T-helper 17 cell (primary cell): ENCODE measurements at regions not wholly inside any gene's neighbourhood (a gene's known extent, or its start where the extent isn't known, plus 50 kb on each side); places are given as distances from the start of the nearest gene placed in this dataset.
"Not testable (repeated sequence)": the region's sequence is repeated elsewhere in the genome, so short reads cannot be mapped to it uniquely, and the experiment has no call there.

Experiments
- ATAC-seq: fragments of 150-1000 bp; cut with Tn5 transposase; 2 replicates; pipeline ENCODE4 v1.10.0; 2021; ENCODE audit warnings: mild to moderate bottlenecking, moderate library complexity
- DNase-seq, 3 donors: peaks; one replicate each; pipeline versions ENCODE4 v3.0.0 to v3.0.0-alpha.2; 2020 to 2021
- H3K9me3 ChIP-seq: one replicate; pipeline ENCODE4 v1.7.0; 2013; ENCODE audit warnings: low read length, mild to moderate bottlenecking; ENCODE audit not compliant: control insufficient read depth, poor library complexity, severe bottlenecking
- H3K27ac Mint-ChIP-seq: one replicate; pipeline ENCODE4 v1.8.0; 2022; ENCODE audit warnings: mild to moderate bottlenecking, moderate library complexity, mixed read lengths
- H3K27me3 Mint-ChIP-seq: one replicate; pipeline ENCODE4 v1.8.0; 2022; ENCODE audit warnings: mixed read lengths
- H3K36me3 Mint-ChIP-seq: one replicate; pipeline ENCODE4 v1.8.0; 2022; ENCODE audit warnings: low read depth, mixed read lengths
- H3K4me1 Mint-ChIP-seq: one replicate; pipeline ENCODE4 v1.8.0; 2022; ENCODE audit warnings: mild to moderate bottlenecking, mixed read lengths
- H3K4me3 Mint-ChIP-seq: one replicate; pipeline ENCODE4 v1.8.0; 2022; ENCODE audit warnings: mild to moderate bottlenecking, moderate library complexity, mixed read lengths

- no peaks in the 10 kb centered on the region for H3K36me3 Mint-ChIP-seq
- ATAC-seq (no peak), DNase-seq (no peak)
- H3K4me3 Mint-ChIP-seq = no peak overlapping the region
- H3K9me3 ChIP-seq = no peaks in the 10 kb centered on the region
- H3K27ac Mint-ChIP-seq = no peak overlapping the region
- no peaks in the 10 kb centered on the region for H3K27me3 Mint-ChIP-seq
- peaks cover 4% of the 10 kb centered on the region for H3K4me1 Mint-ChIP-seq
These were observed 218.4 kb downstream of the AEBP2 start for GRCh38 chr12:19657732-19658130.

GRCh38 chr12:19659086-19659485 lies 219.8 kb downstream of the AEBP2 start:
- Mint-ChIP-seq H3K4me3 (no peak overlapping the region), H3K27me3 (no peaks in the 10 kb centered on the region), H3K36me3 (no peaks in the 10 kb centered on the region), H3K27ac (no peak overlapping the region), H3K4me1 (peaks cover 4% of the 10 kb centered on the region)
- ATAC-seq = no peak
- no peaks in the 10 kb centered on the region for H3K9me3 ChIP-seq
- no peak for DNase-seq

DNA sequence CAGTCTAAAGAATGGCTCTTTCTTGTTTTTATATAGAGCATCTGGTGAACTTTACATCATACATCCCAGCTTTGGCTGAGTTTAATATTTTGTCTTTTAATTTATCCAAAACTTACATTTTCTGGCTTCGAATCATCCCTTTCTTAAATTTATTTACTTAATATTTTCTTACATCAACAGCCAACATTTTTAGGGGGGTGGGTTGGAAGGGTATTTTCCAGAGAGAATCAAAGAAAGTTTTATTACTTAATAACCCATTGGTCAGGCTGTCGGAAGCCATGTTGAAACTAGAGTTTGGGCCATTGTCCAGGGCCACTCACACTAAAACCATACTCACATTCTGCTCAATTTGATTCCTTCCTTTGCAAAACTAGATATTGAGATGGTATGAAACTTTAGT lies 220.2 kb downstream of the AEBP2 start:
- Mint-ChIP-seq H3K27me3 (no peaks in the 10 kb centered on the region), H3K27ac (no peak overlapping the region), H3K36me3 (no peaks in the 10 kb centered on the region), H3K4me1 (peaks cover 2% of the 10 kb centered on the region), H3K4me3 (no peak overlapping the region)
- H3K9me3 ChIP-seq = no peaks in the 10 kb centered on the region
- DNase-seq = no peak
- no peak for ATAC-seq

GRCh38 chr12:19665121-19665900 lies 226.0 kb downstream of the AEBP2 start:
- no peaks in the 10 kb centered on the region for H3K36me3 Mint-ChIP-seq
- H3K27me3 Mint-ChIP-seq = no peaks in the 10 kb centered on the region
- H3K4me1 Mint-ChIP-seq = no peaks in the 10 kb centered on the region
- no peak for DNase-seq
- no peak for ATAC-seq
- no peaks in the 10 kb centered on the region for H3K9me3 ChIP-seq
- H3K27ac Mint-ChIP-seq = no peak overlapping the region
- no peak overlapping the region for H3K4me3 Mint-ChIP-seq

DNA sequence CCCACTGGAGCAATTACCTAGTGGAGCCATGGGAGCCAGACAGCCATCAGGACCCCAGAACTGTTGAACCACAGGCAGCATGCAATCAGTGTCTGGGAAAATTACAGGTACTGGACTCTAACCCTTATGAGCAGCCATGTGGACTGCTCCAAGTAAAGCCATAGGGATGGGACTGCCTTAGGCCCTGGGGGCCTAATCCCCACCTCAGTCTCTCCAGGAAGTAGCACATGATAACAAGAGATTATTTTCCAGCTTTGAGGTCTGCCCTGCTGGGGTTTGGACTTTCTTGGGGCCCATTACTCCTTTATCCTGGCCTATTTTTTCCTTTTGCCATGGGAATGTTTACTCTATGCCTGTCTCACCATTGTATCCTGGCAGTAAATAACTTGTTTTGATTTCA lies 226.8 kb downstream of the AEBP2 start:
- H3K27ac Mint-ChIP-seq = no peak overlapping the region
- DNase-seq = no peak
- ATAC-seq = no peak
- no peaks in the 10 kb centered on the region for H3K9me3 ChIP-seq
- no peaks in the 10 kb centered on the region for H3K27me3 Mint-ChIP-seq
- H3K4me3 Mint-ChIP-seq = no peak overlapping the region
- H3K4me1 Mint-ChIP-seq = no peaks in the 10 kb centered on the region
- no peaks in the 10 kb centered on the region for H3K36me3 Mint-ChIP-seq

GRCh38 chr12:19669793-19670192 lies 230.5 kb downstream of the AEBP2 start:
- ATAC-seq = no peak
- no peak for DNase-seq
- H3K4me1 Mint-ChIP-seq = no peaks in the 10 kb centered on the region
- no peak overlapping the region for H3K4me3 Mint-ChIP-seq
- no peaks in the 10 kb centered on the region for H3K9me3 ChIP-seq
- no peaks in the 10 kb centered on the region for H3K36me3 Mint-ChIP-seq
- no peaks in the 10 kb centered on the region for H3K27me3 Mint-ChIP-seq
- H3K27ac Mint-ChIP-seq = no peak overlapping the region

- DNase-seq (no peak), ATAC-seq (no peak)
- Mint-ChIP-seq H3K27me3 (no peaks in the 10 kb centered on the region), H3K4me1 (no peaks in the 10 kb centered on the region), H3K36me3 (no peaks in the 10 kb centered on the region), H3K4me3 (no peak overlapping the region), H3K27ac (no peak overlapping the region)
- H3K9me3 ChIP-seq = no peaks in the 10 kb centered on the region
These were observed 232.4 kb downstream of the AEBP2 start for GRCh38 chr12:19671695-19672094.

- H3K4me1 Mint-ChIP-seq = peaks cover 11% of the 10 kb centered on the region
- H3K27ac Mint-ChIP-seq = no peak overlapping the region
- DNase-seq (no peak), ATAC-seq (no peak)
- H3K4me3 Mint-ChIP-seq = no peak overlapping the region
- no peaks in the 10 kb centered on the region for H3K36me3 Mint-ChIP-seq
- H3K9me3 ChIP-seq = no peaks in the 10 kb centered on the region
- no peaks in the 10 kb centered on the region for H3K27me3 Mint-ChIP-seq
These were observed 235.1 kb downstream of the AEBP2 start for GRCh38 chr12:19674437-19674836.

GRCh38 chr12:19675361-19675760 lies 236.1 kb downstream of the AEBP2 start:
- Mint-ChIP-seq H3K4me1 (peaks cover 11% of the 10 kb centered on the region), H3K36me3 (no peaks in the 10 kb centered on the region), H3K27me3 (no peaks in the 10 kb centered on the region), H3K4me3 (no peak overlapping the region), H3K27ac (no peak overlapping the region)
- DNase-seq (no peak), ATAC-seq (no peak)
- no peaks in the 10 kb centered on the region for H3K9me3 ChIP-seq

DNA sequence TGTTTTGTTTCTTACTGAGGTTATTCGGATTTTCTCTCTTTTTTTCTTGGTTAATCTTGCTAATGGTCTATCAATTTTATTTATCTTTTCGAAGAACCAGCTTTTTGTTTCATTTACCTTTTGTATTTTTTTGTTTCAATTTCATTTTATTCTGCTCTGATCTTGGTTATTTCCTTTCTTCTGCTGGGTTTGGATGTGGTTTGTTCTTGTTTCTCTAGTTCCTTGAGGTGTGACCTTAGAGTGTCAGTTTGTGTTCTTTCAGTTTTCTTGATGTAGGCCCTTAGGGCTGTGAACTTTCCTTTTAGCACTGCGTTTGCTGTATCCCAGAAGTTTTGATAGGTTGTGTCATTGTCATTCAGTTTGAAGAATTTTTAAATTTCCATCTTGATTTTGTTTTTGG lies 239.2 kb downstream of the AEBP2 start:
- Mint-ChIP-seq H3K4me1 (peaks cover 15% of the 10 kb centered on the region), H3K27ac (peak overlapping the region; percentile 59), H3K4me3 (peak overlapping the region; percentile 3)
- DNase-seq, ATAC-seq, H3K9me3 ChIP-seq, H3K27me3 Mint-ChIP-seq, H3K36me3 Mint-ChIP-seq: not testable (repeated sequence)

DNA sequence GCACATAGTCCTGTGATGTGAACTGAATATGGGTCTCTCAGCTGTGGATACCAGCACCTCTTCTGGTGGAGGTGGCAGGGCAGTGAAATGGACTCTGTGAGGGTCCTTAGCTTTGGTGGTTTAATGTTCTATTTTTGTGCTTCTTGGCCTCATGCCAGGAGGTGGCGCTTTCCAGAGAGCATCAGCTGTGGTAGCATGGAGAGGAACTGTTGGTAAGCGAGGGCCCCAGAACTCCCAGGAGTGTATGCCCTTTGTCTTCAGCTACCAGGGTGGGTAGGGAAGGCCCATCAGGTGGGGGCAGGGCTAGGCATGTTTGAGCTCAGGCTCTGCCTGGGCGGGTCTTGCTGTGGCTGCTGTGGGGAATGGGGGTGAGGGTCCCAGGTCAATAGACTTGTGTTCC lies 241.7 kb downstream of the AEBP2 start:
- H3K36me3 Mint-ChIP-seq = no peaks in the 10 kb centered on the region
- no peak overlapping the region for H3K4me3 Mint-ChIP-seq
- H3K27ac Mint-ChIP-seq = no peak overlapping the region
- DNase-seq = no peak
- no peak for ATAC-seq
- H3K4me1 Mint-ChIP-seq = peaks cover 17% of the 10 kb centered on the region
- H3K27me3 Mint-ChIP-seq = no peaks in the 10 kb centered on the region
- H3K9me3 ChIP-seq = no peaks in the 10 kb centered on the region

GRCh38 chr12:19683178-19683927 lies 244.1 kb downstream of the AEBP2 start:
- no peak for DNase-seq
- peaks cover 13% of the 10 kb centered on the region for H3K4me1 Mint-ChIP-seq

GRCh38 chr12:19687371-19687770 lies 248.1 kb downstream of the AEBP2 start:
- no peak overlapping the region for H3K27ac Mint-ChIP-seq
- H3K4me1 Mint-ChIP-seq = peaks cover 3% of the 10 kb centered on the region
- no peak for ATAC-seq
- no peak overlapping the region for H3K4me3 Mint-ChIP-seq
- peaks cover 4% of the 10 kb centered on the region for H3K27me3 Mint-ChIP-seq
- no peak for DNase-seq
- no peaks in the 10 kb centered on the region for H3K36me3 Mint-ChIP-seq
- no peaks in the 10 kb centered on the region for H3K9me3 ChIP-seq

More at GRCh38 chr12:19683178-19683927, 244.1 kb downstream of the AEBP2 start:
- H3K27me3 Mint-ChIP-seq = no peaks in the 10 kb centered on the region
- no peaks in the 10 kb centered on the region for H3K36me3 Mint-ChIP-seq
- H3K9me3 ChIP-seq = no peaks in the 10 kb centered on the region
- H3K4me3 Mint-ChIP-seq = no peak overlapping the region
- no peak overlapping the region for H3K27ac Mint-ChIP-seq
- ATAC-seq = no peak

- Mint-ChIP-seq H3K27me3 (peaks cover 4% of the 10 kb centered on the region), H3K4me3 (no peak overlapping the region), H3K4me1 (peaks cover 2% of the 10 kb centered on the region), H3K36me3 (no peaks in the 10 kb centered on the region), H3K27ac (no peak overlapping the region)
- DNase-seq = no peak
- no peaks in the 10 kb centered on the region for H3K9me3 ChIP-seq
- ATAC-seq = no peak
These were observed 249.2 kb downstream of the AEBP2 start for GRCh38 chr12:19688532-19688931.
